Ammon's horn (tissue), 1 donor: ENCODE measurements at regions not wholly inside any gene's neighbourhood (a gene's known extent, or its start where the extent isn't known, plus 50 kb on each side); places are given as distances from the start of the nearest gene placed in this dataset.
"Not testable (repeated sequence)": the region's sequence is repeated elsewhere in the genome, so short reads cannot be mapped to it uniquely, and the experiment has no call there.

ENCODE experiments used
- DNase-seq: peaks from one replicate; pipeline ENCODE4 v3.0.0-alpha.2; 2016; ENCODE audit warnings: low spot score

GRCh38 chr13:101003566-101003965, 329.0 kb upstream of the TMTC4 start:
- DNase-seq, result no peak

DNA sequence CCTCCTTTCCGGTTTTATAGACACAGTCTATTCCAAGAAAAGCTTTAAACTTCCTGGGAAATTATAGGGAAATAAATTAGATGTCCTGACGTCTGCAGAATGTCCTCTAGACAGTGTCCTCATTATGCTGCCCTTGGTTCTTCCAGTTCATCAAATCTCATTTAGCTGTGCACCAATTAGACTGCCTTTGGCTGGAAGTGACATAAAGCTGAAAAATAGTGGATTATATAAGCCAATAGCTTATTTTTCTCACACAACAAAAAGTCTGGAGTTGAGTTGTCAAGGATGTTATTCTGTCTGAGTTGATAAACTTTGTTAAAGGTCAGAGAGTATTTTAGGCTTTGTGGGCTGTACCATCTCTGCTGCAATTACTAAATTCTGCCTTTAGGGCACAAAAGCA, 314.8 kb upstream of the TMTC4 start:
- DNase-seq, result no peak

DNA sequence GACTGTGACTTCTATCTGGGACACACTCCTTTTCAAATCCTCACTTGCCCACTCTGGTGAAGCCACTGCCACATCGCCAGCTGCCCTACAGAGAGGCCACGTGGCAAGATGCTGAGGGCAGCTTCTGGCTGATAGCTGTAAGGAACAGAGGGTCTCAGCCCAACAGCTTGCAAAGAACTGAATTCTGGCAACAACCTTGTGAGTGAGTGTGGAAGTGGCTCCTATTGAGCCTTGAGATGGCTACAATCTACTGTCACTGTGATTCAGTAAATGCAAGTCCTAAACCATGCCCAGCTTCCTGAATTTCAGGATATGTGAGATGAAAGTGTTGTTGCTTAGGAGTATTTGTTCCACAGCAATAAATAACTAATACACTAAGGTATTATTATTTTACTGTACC, 314.3 kb upstream of the TMTC4 start:
- no peak for DNase-seq

DNA sequence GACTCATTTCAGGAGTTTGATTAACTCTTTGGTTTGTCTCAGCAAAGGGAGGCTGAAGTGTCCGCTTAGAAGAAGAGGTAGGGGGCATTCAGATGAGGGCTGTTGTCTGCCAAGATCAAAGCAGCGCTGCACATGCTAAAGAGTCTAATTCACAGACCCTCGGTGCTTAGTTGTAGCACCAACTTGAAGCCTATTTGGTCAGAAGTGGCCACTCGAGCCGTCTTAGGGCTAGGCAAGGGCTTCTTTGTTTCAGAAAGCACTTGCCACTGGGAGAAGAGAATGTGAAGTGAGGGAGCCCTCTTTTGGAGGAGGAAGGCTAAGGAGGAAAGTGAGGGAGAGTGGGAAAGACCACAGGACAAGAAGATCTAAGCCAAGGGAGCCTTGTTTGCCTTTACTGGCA, 313.4 kb upstream of the TMTC4 start:
- DNase-seq, result peak; percentile 72

GRCh38 chr13:100986571-100986970, 312.0 kb upstream of the TMTC4 start:
- DNase-seq, result no peak

GRCh38 chr13:100984085-100984705, 309.6 kb upstream of the TMTC4 start:
- no peak for DNase-seq

- DNase-seq, result peak; percentile 8
These were observed 308.5 kb upstream of the TMTC4 start for GRCh38 chr13:100983111-100983510.

DNA sequence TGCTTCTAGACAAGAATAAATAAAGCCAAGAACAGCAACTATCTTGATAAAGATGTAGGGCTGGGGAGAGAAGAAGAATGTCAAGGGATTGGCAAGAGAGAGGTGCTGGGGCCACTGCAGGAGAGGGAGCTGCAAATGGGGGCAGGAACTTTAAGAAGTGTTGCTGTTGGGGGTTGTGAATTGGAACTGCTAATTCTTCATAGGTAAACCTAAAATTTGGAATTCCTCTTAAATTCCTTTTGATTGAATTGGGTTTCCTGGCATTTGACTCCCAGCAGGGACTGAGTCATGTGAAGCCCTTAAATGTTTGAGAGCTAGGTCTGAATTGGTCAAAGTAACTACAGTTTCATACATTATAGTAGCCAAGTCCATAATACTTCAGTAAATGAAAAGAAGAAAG, 305.6 kb upstream of the TMTC4 start:
- DNase-seq, result no peak

- peak; percentile 20 for DNase-seq
These were observed 303.2 kb upstream of the TMTC4 start for GRCh38 chr13:100977841-100978240.

GRCh38 chr13:100976993-100977392, 302.4 kb upstream of the TMTC4 start:
- DNase-seq, result no peak

DNA sequence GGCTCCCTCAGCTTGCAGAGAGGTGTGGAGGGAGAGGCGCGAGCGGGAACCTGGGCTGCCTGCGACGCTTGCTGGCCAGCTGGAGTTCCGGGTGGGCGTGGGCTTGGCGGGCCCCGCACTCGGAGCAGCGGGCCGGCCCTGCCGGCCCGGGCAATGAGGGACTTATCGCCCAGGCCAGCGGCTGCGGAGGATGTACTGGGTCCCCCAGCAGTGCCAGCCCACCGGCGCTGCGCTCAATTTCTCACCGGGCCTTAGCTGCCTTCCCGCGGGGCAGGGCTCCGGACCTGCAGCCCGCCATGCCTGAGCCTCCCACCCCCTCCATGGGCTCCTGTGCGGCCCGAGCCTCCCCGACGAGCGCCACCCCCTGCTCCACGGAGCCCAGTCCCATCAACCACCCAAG, 301.1 kb upstream of the TMTC4 start:
- DNase-seq, result not testable (repeated sequence)

DNA sequence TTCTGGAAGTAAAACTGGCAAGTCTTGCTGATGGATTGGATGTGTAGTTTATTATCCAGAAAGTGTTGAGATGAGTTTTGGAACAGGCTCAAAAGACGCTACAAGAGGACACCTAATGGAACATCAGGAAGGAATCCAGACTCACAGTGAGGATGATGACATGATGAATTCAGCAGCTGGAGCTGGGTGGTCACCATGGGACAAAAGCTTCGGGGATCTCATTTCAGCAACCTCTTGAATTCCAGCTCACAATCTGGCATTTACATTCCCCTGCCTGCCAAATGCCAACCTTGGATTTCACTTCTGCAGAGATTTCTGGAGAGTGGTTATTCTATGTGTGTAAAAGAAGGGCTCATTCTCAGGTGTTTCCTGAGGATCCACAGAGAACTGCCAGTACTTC, 288.0 kb upstream of the TMTC4 start:
- no peak for DNase-seq

DNA sequence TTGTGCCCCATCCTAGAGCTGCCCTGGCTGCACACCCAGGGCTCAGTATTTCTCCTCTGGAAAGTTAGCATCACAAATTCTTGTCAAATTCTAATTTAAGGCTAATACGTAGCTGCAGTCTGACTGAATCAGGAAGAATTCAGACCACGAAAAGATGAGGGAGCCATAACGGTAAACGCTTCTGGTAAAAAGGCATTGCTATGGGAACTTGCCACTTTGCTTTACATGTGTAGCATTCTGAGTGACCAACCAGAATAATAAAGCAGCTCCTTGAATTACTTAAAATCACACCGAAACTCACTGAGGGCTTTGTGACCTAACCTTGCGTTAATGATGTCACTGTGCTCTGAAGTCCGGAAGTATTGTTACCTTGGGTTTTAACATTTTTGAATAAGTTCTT, 286.6 kb upstream of the TMTC4 start:
- DNase-seq, result no peak

- no peak for DNase-seq
These were observed 284.2 kb upstream of the TMTC4 start for GRCh38 chr13:100958831-100959230.

DNA sequence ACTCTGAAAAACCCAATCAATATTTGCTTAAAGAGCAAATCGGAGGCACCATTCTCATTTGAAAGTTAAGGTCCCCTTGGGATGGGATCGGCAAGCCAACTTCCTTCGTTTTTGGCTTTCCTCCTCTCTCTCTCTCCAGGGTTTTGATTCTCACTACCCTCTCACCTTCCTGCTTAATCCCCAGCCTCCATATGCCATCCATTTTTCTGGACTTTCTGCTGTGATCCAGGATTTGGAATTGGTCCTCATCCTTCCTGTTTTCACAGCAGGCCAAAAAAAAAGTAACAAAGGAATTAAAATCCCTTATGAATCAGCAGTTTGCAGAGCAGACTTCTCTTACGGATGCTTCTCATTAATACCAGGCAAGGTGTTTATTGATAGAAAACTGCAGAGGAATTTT, 283.1 kb upstream of the TMTC4 start:
- no peak for DNase-seq

DNA sequence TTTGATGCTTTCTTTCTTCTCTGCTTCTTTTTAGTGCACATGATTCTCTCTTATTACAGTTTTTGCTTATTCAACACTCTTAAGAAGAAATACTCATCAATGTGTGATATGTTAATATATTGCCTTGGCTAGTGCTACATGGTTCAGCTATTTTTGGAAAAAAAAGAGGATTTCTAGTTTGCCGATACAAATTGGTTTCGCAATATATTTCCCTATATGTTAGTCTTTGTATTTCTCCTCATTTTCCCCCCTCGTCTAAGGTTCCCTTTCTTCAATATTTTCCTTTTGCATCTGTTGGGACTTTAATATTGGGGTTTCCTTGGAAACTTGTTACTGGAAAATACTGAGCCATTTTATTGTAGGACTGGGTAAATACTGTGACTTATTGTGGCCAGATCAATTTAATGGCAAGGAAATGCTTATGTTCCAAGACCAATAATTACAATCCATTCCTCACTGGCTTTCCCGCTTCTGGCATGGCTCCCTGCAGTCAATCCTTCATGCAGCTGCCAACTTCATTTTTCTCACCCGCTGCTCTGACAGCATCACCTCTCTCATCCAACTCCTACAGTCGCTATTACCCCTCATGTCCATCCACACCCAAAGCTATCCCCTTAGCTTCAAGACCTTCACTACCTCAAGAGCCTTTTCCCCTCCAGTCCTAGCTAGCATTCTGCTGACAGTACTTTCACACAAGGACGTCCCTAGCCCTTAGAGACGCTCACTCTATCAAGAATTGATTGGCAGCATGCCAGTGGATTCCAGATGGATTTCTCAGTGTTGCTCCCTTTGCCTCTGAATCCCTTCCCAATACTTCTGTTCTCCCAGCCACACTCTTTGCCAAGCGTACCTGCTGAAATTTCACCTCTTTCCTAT, 280.1 kb upstream of the TMTC4 start:
- no peak for DNase-seq

- DNase-seq, result no peak
These were observed 276.4 kb upstream of the TMTC4 start for GRCh38 chr13:100951016-100951415.

DNA sequence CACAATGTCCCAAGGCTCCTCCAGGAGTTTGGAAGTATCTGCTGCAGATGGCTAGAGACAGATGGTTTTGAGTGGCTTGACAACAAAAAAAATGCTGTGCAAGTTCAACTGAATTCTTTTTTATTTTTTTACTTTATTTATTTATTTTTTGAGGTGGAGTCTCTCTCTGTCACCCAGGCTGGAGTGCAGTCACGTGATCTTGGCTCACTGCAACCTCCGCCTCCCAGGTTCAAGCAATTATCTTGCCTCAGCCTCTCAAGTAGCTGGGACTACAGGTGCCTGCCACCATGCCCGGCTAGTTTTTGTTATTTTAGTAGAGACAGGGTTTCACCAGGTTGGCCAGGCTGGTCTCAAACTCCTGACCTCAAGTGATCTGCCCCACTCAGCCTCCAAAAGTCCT, 274.3 kb upstream of the TMTC4 start:
- DNase-seq, result not testable (repeated sequence)

DNA sequence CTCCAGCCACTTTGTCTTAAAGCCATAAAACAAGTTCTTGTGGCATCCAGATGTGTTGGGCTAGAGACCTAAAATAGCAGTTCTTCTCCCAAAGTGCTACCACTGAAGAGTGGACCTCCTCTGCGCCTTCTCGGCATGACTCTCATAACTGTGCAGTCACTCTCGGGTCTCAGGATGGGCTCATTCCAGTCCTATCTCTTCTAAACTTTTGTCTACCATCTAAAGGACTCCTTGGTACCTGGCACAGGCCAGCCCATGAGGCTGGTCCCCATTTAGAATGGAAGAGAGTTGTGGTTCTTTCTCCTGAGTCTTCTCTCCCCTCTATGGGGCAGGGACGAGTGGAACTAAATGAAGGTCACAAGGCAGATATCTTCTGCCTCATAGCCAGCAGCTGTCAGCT, 272.0 kb upstream of the TMTC4 start:
- DNase-seq, result no peak

GRCh38 chr13:100944791-100945345, 270.3 kb upstream of the TMTC4 start:
- no peak for DNase-seq

- no peak for DNase-seq
These were observed 268.1 kb upstream of the TMTC4 start for GRCh38 chr13:100942742-100943141.

- DNase-seq, result no peak
These were observed 267.1 kb upstream of the TMTC4 start for GRCh38 chr13:100941377-100942368.
